Fibroblast of mammary gland (primary cell): ENCODE measurements at regions not wholly inside any gene's neighbourhood (a gene's known extent, or its start where the extent isn't known, plus 50 kb on each side); places are given as distances from the start of the nearest gene placed in this dataset.
A peak's percentile ranks its signal among the peaks of the same experiment; 100 is the strongest.

ENCODE experiments used
- DNase-seq: peaks from one replicate; pipeline ENCODE4 v3.0.0-alpha.2; 2010; ENCODE audit warnings: low read depth
- H3K4me3 ChIP-seq: 2 replicates; pipeline ENCODE4 v1.5.1; 2011; ENCODE audit warnings: low read depth, mild to moderate bottlenecking, low read length, moderate library complexity; ENCODE audit not compliant: control insufficient read depth
- TF ChIP-seq, protein P1 (sequence below): conservative IDR thresholded peaks from 2 replicates; pipeline ENCODE4 v1.5.1; 2011; ENCODE audit warnings: low read depth, low read length, inconsistent platforms; ENCODE audit not compliant: control insufficient read depth, insufficient read depth

DNA sequence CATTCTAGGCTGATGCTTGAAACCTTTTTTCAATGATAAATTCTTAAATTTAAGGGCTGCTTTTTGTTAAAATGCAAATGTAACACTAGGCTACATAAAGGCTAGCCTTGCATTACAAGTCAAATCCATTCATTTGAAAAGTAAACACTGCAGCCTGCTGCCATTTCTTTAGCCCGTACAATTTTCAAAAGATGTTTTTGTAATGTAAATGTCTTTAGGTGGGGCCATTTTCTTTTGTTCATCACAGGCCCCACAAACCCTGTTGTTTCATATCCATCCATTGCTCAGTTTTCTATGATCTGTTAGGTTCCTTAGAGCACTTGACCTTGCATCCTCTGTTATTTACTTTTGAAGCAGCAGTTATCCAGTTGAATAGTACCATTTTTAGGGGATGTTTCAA, 296.2 kb upstream of the AMOT start:
- TF ChIP-seq, protein P1, sequence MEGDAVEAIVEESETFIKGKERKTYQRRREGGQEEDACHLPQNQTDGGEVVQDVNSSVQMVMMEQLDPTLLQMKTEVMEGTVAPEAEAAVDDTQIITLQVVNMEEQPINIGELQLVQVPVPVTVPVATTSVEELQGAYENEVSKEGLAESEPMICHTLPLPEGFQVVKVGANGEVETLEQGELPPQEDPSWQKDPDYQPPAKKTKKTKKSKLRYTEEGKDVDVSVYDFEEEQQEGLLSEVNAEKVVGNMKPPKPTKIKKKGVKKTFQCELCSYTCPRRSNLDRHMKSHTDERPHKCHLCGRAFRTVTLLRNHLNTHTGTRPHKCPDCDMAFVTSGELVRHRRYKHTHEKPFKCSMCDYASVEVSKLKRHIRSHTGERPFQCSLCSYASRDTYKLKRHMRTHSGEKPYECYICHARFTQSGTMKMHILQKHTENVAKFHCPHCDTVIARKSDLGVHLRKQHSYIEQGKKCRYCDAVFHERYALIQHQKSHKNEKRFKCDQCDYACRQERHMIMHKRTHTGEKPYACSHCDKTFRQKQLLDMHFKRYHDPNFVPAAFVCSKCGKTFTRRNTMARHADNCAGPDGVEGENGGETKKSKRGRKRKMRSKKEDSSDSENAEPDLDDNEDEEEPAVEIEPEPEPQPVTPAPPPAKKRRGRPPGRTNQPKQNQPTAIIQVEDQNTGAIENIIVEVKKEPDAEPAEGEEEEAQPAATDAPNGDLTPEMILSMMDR, result no peak
- H3K4me3 ChIP-seq, result no peak overlapping the region
- no peak for DNase-seq

DNA sequence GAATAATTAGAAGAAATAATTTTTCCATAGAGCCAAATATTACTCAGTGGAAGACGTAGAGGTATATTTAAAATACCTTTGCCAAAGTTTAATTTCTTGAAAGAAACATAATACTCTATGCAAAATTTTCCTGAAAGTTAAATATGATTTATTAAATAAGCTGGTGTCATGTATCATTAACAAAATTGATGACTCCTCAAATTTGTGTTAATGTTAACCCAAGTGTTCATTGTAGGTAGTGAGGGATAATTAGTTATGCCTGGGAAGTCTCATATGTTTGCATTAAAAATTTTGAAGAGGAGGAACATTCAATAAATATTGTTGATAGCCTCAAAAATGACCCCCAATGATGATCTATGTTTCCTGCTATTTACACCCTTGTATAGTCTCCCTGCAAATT, 292.7 kb upstream of the AMOT start:
- TF ChIP-seq, protein P1, result no peak
- no peak overlapping the region for H3K4me3 ChIP-seq
- DNase-seq, result no peak

DNA sequence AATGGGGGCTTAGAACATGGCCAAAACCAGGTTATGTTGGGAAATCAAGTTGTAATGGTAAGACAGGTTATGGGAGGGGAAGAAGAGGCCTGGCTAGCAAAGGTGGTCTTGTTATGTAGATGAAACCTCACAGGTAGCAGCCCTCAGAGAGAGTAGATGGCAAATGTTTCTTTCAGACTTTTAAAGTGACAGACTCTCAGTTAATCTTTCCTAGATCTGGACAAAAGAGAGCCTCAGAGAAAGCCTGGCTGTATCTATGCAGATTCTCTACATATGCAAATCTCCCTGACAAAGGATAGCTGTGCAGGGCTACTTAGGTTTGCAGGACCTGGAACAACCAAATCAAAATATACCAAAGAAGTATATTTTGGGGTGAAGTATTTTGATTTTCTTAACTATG, 284.1 kb upstream of the AMOT start:
- TF ChIP-seq, protein P1, result no peak
- no peak overlapping the region for H3K4me3 ChIP-seq
- no peak for DNase-seq

DNA sequence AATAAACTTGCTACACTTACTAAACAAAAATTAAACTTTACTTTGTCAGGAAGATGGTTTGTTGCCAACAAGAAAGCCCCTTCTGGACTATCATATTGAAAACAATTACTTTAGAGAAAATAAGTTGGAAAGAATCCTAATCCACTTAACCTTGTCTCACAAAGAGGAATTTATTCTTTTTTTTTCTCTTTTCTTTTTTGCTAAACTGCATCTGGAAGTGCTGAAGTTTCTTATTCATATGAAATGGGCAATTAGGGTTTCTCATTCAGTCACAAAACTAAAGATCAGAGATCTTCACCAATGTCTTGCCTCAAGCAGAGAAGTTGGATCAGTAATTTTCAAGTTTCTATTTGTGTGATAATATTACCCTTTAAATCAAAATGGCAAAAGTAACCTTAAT, 234.9 kb upstream of the AMOT start:
- TF ChIP-seq, protein P1, result no peak
- no peak overlapping the region for H3K4me3 ChIP-seq
- DNase-seq, result no peak

DNA sequence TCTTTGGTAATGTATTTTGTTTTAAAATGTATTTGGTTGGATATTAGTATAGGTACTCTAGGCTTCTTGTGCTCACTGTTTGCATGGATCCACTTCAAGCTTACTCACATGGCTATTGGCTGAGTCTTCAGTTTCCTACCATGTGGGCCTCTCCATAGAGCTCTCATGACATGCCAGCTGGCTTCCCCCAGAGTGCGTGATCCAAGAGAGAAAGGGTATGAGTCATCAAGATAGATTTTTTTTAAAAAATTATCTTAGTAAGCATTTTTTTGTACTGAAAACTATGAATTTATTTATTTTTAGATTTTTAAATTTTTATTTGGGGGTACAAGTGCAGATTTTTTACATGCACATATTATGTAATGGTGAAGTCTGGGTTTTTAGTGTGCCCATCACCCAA, 219.1 kb upstream of the AMOT start:
- TF ChIP-seq, protein P1, result no peak
- peak; percentile 5 for DNase-seq
- no peak overlapping the region for H3K4me3 ChIP-seq

DNA sequence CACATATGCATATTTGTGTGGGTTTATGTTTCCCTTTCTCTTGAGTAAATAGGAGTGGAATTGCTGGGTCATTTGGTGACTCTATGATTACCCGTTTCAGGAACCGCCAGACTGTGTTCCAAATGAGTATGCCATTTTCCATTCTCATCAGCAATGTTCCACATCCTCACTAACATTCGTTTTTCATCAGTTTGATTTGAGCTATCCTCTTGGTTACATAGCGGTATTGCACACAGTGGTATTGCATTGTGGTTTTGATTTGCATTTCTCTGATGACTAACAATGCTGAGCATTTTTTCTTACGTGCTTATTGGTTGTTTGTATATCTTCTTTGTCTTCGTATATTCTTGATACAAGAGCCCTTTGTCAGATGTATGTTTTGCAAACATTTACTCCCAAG, 218.0 kb upstream of the AMOT start:
- no peak for DNase-seq
- H3K4me3 ChIP-seq, result no peak overlapping the region
- TF ChIP-seq, protein P1, result no peak

GRCh38 chrX:113048896-113049295, 208.3 kb upstream of the AMOT start:
- TF ChIP-seq, protein P1, result no peak
- DNase-seq, result no peak
- no peak overlapping the region for H3K4me3 ChIP-seq
